Inflammatory macrophage (primary cell): ENCODE measurements at regions not wholly inside any gene's neighbourhood (a gene's known extent, or its start where the extent isn't known, plus 50 kb on each side); places are given as distances from the start of the nearest gene placed in this dataset.
"Not testable (repeated sequence)": the region's sequence is repeated elsewhere in the genome, so short reads cannot be mapped to it uniquely, and the experiment has no call there.

ENCODE experiments used
- DNase-seq, 2 donors: peaks; one replicate each; pipeline ENCODE4 v3.0.0-alpha.2; 2020 to 2022

- no peak for DNase-seq
Observed at GRCh38 chr4:55028196-55028595, 97.2 kb downstream of the KDR start.

- DNase-seq = no peak
Observed at GRCh38 chr4:55027596-55027995, 97.8 kb downstream of the KDR start.

- not testable (repeated sequence) for DNase-seq
Observed at GRCh38 chr4:55025456-55025855, 99.9 kb downstream of the KDR start.

- DNase-seq = no peak
Observed at GRCh38 chr4:55023030-55023429, 102.4 kb downstream of the KDR start.

- DNase-seq = no peak
Observed at GRCh38 chr4:55021214-55021613, 104.2 kb downstream of the KDR start.

- no peak for DNase-seq
Observed at GRCh38 chr4:55020131-55020530, 105.3 kb downstream of the KDR start.

GRCh38 chr4:55018978-55019377, 106.4 kb downstream of the KDR start:
- DNase-seq = no peak

- DNase-seq = no peak
Observed at GRCh38 chr4:55018521-55018920, 106.9 kb downstream of the KDR start.

- no peak for DNase-seq
Observed at GRCh38 chr4:55017406-55017805, 108.0 kb downstream of the KDR start.

GRCh38 chr4:55016131-55016530, 109.3 kb downstream of the KDR start:
- no peak for DNase-seq

GRCh38 chr4:55014876-55015275, 110.5 kb downstream of the KDR start:
- no peak for DNase-seq

- no peak for DNase-seq
Observed at GRCh38 chr4:55013431-55013955, 111.9 kb downstream of the KDR start.

GRCh38 chr4:55012363-55013230, 112.8 kb downstream of the KDR start:
- DNase-seq = no peak

- DNase-seq = no peak
Observed at GRCh38 chr4:55011761-55012160, 113.6 kb downstream of the KDR start.

- no peak for DNase-seq
Observed at GRCh38 chr4:55010550-55010949, 114.8 kb downstream of the KDR start.

- DNase-seq = no peak
Observed at GRCh38 chr4:55008166-55009056, 117.0 kb downstream of the KDR start.

GRCh38 chr4:55005910-55006309, 119.5 kb downstream of the KDR start:
- no peak for DNase-seq

GRCh38 chr4:55004831-55005230, 120.6 kb downstream of the KDR start:
- DNase-seq = no peak

GRCh38 chr4:55002431-55002830, 123.0 kb downstream of the KDR start:
- DNase-seq = no peak

GRCh38 chr4:55001538-55001937, 123.9 kb downstream of the KDR start:
- DNase-seq = no peak

GRCh38 chr4:54999003-54999402, 126.4 kb downstream of the KDR start:
- DNase-seq = no peak

- DNase-seq = not testable (repeated sequence)
Observed at GRCh38 chr4:54993473-54994026, 131.8 kb downstream of the KDR start.

- no peak for DNase-seq
Observed at GRCh38 chr4:54992266-54992665, 133.1 kb downstream of the KDR start.
